HG02870 (cell line): ENCODE measurements at regions not wholly inside any gene's neighbourhood (a gene's known extent, or its start where the extent isn't known, plus 50 kb on each side); places are given as distances from the start of the nearest gene placed in this dataset.

Experiments used
- ATAC-seq: cut with Tn5 transposase; IDR thresholded peaks from one replicate; pipeline ENCODE4 v1.9.1; 2021; ENCODE audit warnings: mild to moderate bottlenecking, moderate library complexity; ENCODE audit not compliant: unreplicated experiment

- ATAC-seq, result no peak
Measured at GRCh38 chr10:120278069-120278468, 179.0 kb upstream of the PLPP4 start.

- no peak for ATAC-seq
Measured at GRCh38 chr10:120279196-120279595, 177.8 kb upstream of the PLPP4 start.

- ATAC-seq, result no peak
Measured at GRCh38 chr10:120282421-120282820, 174.6 kb upstream of the PLPP4 start.

GRCh38 chr10:120282846-120283492 lies 174.1 kb upstream of the PLPP4 start:
- no peak for ATAC-seq

- ATAC-seq, result no peak
Measured at GRCh38 chr10:120285408-120285807, 171.6 kb upstream of the PLPP4 start.

GRCh38 chr10:120286280-120286679 lies 170.7 kb upstream of the PLPP4 start:
- no peak for ATAC-seq

- ATAC-seq, result no peak
Measured at GRCh38 chr10:120300513-120300912, 156.5 kb upstream of the PLPP4 start.

GRCh38 chr10:120308589-120308988 lies 148.4 kb upstream of the PLPP4 start:
- no peak for ATAC-seq

- no peak for ATAC-seq
Measured at GRCh38 chr10:120313715-120314114, 143.3 kb upstream of the PLPP4 start.

- no peak for ATAC-seq
Measured at GRCh38 chr10:120314442-120314841, 142.6 kb upstream of the PLPP4 start.

- ATAC-seq, result no peak
Measured at GRCh38 chr10:120318862-120319261, 138.2 kb upstream of the PLPP4 start.

- no peak for ATAC-seq
Measured at GRCh38 chr10:120327675-120328074, 129.4 kb upstream of the PLPP4 start.

GRCh38 chr10:120328647-120329046 lies 128.4 kb upstream of the PLPP4 start:
- ATAC-seq, result no peak

GRCh38 chr10:120335553-120335952 lies 121.5 kb upstream of the PLPP4 start:
- ATAC-seq, result no peak

- ATAC-seq, result no peak
Measured at GRCh38 chr10:120336306-120336910, 120.6 kb upstream of the PLPP4 start.

GRCh38 chr10:120336911-120337540 lies 120.0 kb upstream of the PLPP4 start:
- ATAC-seq, result no peak

- no peak for ATAC-seq
Measured at GRCh38 chr10:120342115-120342714, 114.8 kb upstream of the PLPP4 start.

- no peak for ATAC-seq
Measured at GRCh38 chr10:120345186-120345585, 111.8 kb upstream of the PLPP4 start.

- no peak for ATAC-seq
Measured at GRCh38 chr10:120347644-120348043, 109.4 kb upstream of the PLPP4 start.

GRCh38 chr10:120349069-120349468 lies 108.0 kb upstream of the PLPP4 start:
- no peak for ATAC-seq

- no peak for ATAC-seq
Measured at GRCh38 chr10:120355425-120355824, 101.6 kb upstream of the PLPP4 start.

- ATAC-seq, result no peak
Measured at GRCh38 chr10:120360571-120360970, 96.5 kb upstream of the PLPP4 start.
